D721Med (cell line): ENCODE measurements at regions not wholly inside any gene's neighbourhood (a gene's known extent, or its start where the extent isn't known, plus 50 kb on each side); places are given as distances from the start of the nearest gene placed in this dataset.

Experiments
- DNase-seq: peaks from one replicate; pipeline ENCODE4 v3.0.0; 2011; ENCODE audit warnings: low spot score; ENCODE audit not compliant: insufficient read length
- FAIRE-seq: peaks from 2 replicates; lab custom pipeline; 2011; peaks lifted over from hg19 to GRCh38; lab: Jason Lieb, UNC
- CTCF ChIP-seq: IDR thresholded peaks from 2 replicates; pipeline ENCODE4 v1.5.1; 2012; ENCODE audit warnings: mild to moderate bottlenecking, control low read depth; ENCODE audit not compliant: insufficient read depth; ENCODE audit errors: missing control alignments

DNA sequence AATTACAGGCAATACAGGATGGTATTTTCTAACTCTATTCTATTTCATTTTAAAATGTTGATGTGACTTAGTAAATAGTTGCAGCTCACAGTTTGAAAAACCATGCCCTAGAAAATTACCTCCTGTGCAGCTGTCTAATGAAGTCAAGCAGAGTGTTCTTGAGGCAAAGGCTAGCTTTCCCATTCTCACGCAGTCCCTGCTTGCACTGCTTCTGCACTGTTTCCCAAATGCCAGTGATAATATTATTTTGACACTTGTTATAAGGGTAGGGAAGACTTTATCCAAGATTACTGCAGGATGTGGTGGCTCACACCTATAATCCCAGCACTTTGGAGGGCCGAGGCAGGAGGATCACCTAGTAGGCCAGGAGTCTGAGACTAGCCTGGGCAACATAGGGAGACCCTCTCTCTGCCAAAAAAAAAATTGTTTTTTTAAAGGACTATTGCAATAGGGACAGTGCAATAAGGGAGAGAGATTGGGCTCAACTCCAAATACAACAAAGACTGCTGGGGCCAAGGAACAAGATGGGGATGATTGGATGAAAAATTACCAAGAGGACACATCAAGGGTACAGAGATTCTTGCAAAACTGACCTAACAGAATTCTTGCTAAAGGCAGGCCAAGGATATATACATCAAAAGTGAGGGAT is 196.1 kb downstream of the LY86 start:
- DNase-seq (no peak), FAIRE-seq (no peak)
- no peak for TF ChIP-seq CTCF

GRCh38 chr6:6785163-6785521 is 196.6 kb downstream of the LY86 start:
- no peak for TF ChIP-seq CTCF
- FAIRE-seq (no peak), DNase-seq (no peak)

DNA sequence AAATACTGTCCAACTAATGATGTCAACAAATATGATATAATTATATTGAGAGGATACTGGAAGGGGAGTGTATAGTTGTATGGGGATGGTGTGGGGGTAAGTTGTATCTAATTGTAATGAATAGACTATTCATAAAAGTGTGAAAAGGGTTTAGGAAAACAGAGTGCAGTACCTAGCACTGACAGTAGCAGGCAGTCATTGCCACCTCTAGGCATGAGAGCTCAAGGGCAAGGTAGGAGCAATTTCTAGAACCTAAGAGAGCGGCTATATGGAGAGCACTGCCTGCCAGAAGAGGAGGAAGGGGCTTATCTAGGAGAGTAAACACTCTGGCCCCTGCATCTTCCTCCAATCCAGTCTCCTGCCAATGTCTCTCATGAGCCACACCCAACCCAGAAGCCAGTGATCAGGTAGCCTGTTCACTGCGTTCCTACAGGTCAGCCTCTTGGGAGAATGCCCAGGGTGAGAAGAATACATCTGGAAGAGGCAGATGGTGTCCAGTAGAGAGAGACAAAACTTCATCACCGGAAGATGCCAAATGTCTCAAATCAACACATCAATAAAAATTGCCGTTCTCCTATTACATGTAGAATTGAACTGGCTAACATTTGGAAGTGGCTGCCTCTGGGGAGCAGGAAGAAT is 200.0 kb downstream of the LY86 start:
- DNase-seq = no peak
- peak; percentile 18 for TF ChIP-seq CTCF
- FAIRE-seq = no peak

DNA sequence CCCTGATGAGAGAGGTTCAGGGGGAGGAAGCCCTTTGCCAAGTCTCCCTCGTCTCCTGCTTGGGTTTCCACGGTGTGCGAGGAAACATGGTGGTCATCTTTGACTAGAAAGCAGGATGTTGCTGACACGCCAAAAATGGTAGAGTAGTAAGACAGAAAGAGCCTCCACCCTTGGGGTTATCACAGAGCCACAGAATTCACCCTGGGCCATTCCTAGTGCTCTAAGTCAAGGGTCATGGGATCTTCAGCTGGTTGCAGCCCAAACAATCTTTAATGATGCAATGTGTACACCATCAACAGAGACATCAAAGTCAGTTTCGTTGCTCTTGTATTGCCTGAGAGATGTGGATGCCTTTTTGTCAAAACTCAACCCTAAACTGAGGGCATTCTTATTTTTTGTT is 201.9 kb downstream of the LY86 start:
- DNase-seq (no peak), FAIRE-seq (no peak)
- TF ChIP-seq CTCF = no peak

DNA sequence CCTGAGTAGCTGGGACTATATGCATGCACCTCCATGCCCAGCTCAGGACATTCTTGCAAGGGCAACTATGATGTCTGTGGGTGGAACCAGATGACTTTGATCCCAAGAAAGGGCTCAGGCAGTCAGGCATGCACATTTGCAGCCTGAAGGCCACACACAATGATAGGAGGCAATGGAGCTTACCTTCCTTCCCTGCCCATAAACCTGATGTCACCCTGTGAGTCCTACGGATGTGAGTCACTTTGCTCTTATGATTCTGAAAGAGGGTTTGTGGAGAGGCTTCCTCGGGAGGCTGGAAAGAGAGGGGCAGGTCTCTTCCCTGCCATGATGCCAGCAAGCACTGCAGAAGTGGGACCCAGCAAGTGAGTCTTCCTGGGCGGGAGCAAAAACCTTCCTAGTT is 202.4 kb downstream of the LY86 start:
- no peak for FAIRE-seq
- no peak for DNase-seq
- no peak for TF ChIP-seq CTCF

- DNase-seq (no peak), FAIRE-seq (no peak)
- TF ChIP-seq CTCF = no peak
These were observed 205.1 kb downstream of the LY86 start for GRCh38 chr6:6793388-6794250.
